ENCODE measurements at regions not wholly inside any gene's neighbourhood (a gene's known extent, or its start where the extent isn't known, plus 50 kb on each side); places are given as distances from the start of the nearest gene placed in this dataset.

DNA sequence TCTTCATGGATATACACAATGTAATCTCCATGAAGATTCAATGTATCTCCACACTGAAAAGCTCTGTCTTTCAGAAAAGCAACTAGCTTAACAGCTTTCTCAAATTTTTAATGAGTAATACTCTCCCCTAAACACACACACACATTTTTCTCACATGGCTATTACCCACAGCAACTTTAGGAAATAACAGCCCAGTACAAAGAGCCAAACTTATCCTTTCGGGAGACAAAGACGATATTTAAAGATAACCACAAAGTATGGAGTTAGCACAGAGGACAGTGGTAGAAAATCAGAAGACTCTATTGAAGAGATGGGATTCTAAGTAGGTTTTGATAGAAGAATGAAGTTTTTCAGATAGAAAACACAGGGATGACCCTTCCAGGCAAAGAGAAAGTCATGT lies 394.9 kb upstream of the TRIB2 start:
- H3K27ac Mint-ChIP-seq: no peak overlapping the region
- CTCF ChIA-PET: interaction anchor here (0.6 to 1.2 kb wide), 2 partner anchors 194 to 394 kb away, joined by 3 to 5 read pairs; no protein-coding TSS in a partner anchor
- ATAC-seq (ENCODE audit: low read depth) (no peak), DNase-seq (no peak)
- H3K4me3 Mint-ChIP-seq: no peak overlapping the region
- H3K27me3 Mint-ChIP-seq: no peaks in the 10 kb centered on the region
- TF ChIP-seq CTCF (IDR thresholded peaks at IDR 0.05): no peak
- intact Hi-C loops (cut with micrococcal nuclease): loop anchor here (10.0 kb wide), 2 partner anchors 277 to 393 kb away; partner anchors contain the start of gene TRIB2
- no peaks in the 10 kb centered on the region for H3K36me3 Mint-ChIP-seq (ENCODE audit: low read depth)
- H3K4me1 Mint-ChIP-seq: peaks cover 45% of the 10 kb centered on the region
- POLR2A ChIA-PET: no interaction called here
- no peaks in the 10 kb centered on the region for H3K9me3 Mint-ChIP-seq

GRCh38 chr2:12325806-12326205 lies 390.9 kb upstream of the TRIB2 start:
- no peak overlapping the region for H3K27ac Mint-ChIP-seq
- no peak for TF ChIP-seq CTCF (IDR thresholded peaks at IDR 0.05)
- H3K4me1 Mint-ChIP-seq: peaks cover 29% of the 10 kb centered on the region
- ATAC-seq (ENCODE audit: low read depth) (no peak), DNase-seq (no peak)
- no peaks in the 10 kb centered on the region for H3K9me3 Mint-ChIP-seq
- POLR2A ChIA-PET: no interaction called here
- H3K27me3 Mint-ChIP-seq: no peaks in the 10 kb centered on the region
- H3K36me3 Mint-ChIP-seq (ENCODE audit: low read depth): no peaks in the 10 kb centered on the region
- CTCF ChIA-PET: interaction anchor here (0.6 to 2.4 kb wide), 6 partner anchors 186 to 462 kb away, joined by 3 to 8 read pairs (median 4); partner anchors contain the start of gene TRIB2
- intact Hi-C loops (cut with micrococcal nuclease): loop anchor here (1.0 to 10.0 kb wide), 7 partner anchors 209 to 681 kb away; partner anchors contain the start of gene TRIB2
- no peak overlapping the region for H3K4me3 Mint-ChIP-seq

- Mint-ChIP-seq H3K36me3 (ENCODE audit: low read depth) (no peaks in the 10 kb centered on the region), H3K4me3 (no peak overlapping the region), H3K9me3 (peaks cover 3% of the 10 kb centered on the region), H3K27ac (no peak overlapping the region), H3K27me3 (no peaks in the 10 kb centered on the region), H3K4me1 (peaks cover 26% of the 10 kb centered on the region)
- ATAC-seq (ENCODE audit: low read depth) (no peak), DNase-seq (no peak)
- TF ChIP-seq CTCF (IDR thresholded peaks at IDR 0.05): no peak
- CTCF ChIA-PET: interaction anchor here (1.2 to 2.4 kb wide), 7 partner anchors 8 to 498 kb away, joined by 3 to 8 read pairs (median 5); partner anchors contain the start of gene TRIB2
- intact Hi-C loops (cut with micrococcal nuclease): loop anchor here (1.0 to 10.0 kb wide), 7 partner anchors 209 to 680 kb away; partner anchors contain the start of gene TRIB2
- POLR2A ChIA-PET: interaction anchor here (1.0 kb wide), 1 partner anchor 390 kb away, joined by 3 read pairs; the partner anchor contains the start of gene TRIB2
Observed at GRCh38 chr2:12326449-12327190, 390.1 kb upstream of the TRIB2 start.

- Mint-ChIP-seq H3K27me3 (no peaks in the 10 kb centered on the region), H3K4me3 (no peak overlapping the region), H3K36me3 (ENCODE audit: low read depth) (no peaks in the 10 kb centered on the region), H3K27ac (no peak overlapping the region), H3K4me1 (peaks cover 15% of the 10 kb centered on the region), H3K9me3 (peaks cover 5% of the 10 kb centered on the region)
- TF ChIP-seq CTCF (IDR thresholded peaks at IDR 0.05): no peak
- DNase-seq (no peak), ATAC-seq (ENCODE audit: low read depth) (no peak)
- ChIA-PET POLR2A (interaction anchor here (0.6 kb wide), 1 partner anchor 285 kb away, joined by 4 read pairs; no protein-coding TSS in a partner anchor), CTCF (no interaction called here)
- intact Hi-C loops (cut with micrococcal nuclease): no loop called here
Observed at GRCh38 chr2:12330916-12331315, 385.8 kb upstream of the TRIB2 start.

DNA sequence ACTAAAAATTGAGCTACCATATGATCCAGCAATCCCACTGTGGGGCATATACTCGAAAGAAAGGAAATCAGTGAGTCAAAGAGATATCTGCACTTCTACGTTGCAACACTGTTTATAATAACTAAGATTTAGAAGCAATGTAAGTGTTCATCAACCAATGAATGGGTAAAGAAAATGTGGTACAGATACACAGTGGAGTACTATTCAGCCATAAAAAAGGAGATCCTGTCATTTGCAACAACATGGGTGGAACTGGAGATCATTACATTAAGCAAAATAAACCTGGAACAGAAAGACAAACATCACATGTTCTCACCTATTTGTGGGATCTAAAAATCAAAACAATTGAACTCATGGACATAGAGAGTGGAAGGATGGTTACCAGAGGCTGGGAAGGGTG lies 385.0 kb upstream of the TRIB2 start:
- ChIA-PET CTCF (no interaction called here), POLR2A (no interaction called here)
- H3K27me3 Mint-ChIP-seq: no peaks in the 10 kb centered on the region
- no peaks in the 10 kb centered on the region for H3K36me3 Mint-ChIP-seq (ENCODE audit: low read depth)
- H3K9me3 Mint-ChIP-seq: peaks cover 5% of the 10 kb centered on the region
- no peak for TF ChIP-seq CTCF (IDR thresholded peaks at IDR 0.05)
- no peak overlapping the region for H3K27ac Mint-ChIP-seq
- peaks cover 8% of the 10 kb centered on the region for H3K4me1 Mint-ChIP-seq
- H3K4me3 Mint-ChIP-seq: no peak overlapping the region
- DNase-seq (no peak), ATAC-seq (ENCODE audit: low read depth) (no peak)
- intact Hi-C loops (cut with micrococcal nuclease): no loop called here
